H1 (cell line): ENCODE measurements at regions not wholly inside any gene's neighbourhood (a gene's known extent, or its start where the extent isn't known, plus 50 kb on each side); places are given as distances from the start of the nearest gene placed in this dataset.
"Not testable (repeated sequence)": the region's sequence is repeated elsewhere in the genome, so short reads cannot be mapped to it uniquely, and the experiment has no call there.

Source experiments
- CTCF ChIA-PET: fragments of 300-600 bp; sonication (Branson Sonifier 250); formaldehyde crosslinking; loops from one replicate; lab custom pipeline; 2021; ENCODE audit not compliant: partially characterized antibody; lab: Charles Lee
- POLR2A ChIA-PET: fragments of 300-600 bp; sonication (Branson Sonifier 250); formaldehyde crosslinking; loops from one replicate; lab custom pipeline; 2021; ENCODE audit warnings: inconsistent platforms; ENCODE audit not compliant: partially characterized antibody; lab: Charles Lee
- DNase-seq, 2 experiments: peaks; one replicate each; pipeline versions ENCODE4 v3.0.0 to v3.0.0-alpha.2; 2010 to 2022; ENCODE audit warnings: low spot score in 2 of 2, low read depth in 1 of 2, mixed read lengths in 1 of 2
- FAIRE-seq: peaks from 2 replicates; lab custom pipeline; 2011; peaks lifted over from hg19 to GRCh38; lab: Jason Lieb, UNC
- H2AFZ ChIP-seq: 2 replicates; pipeline ENCODE4 v1.8.1; 2012; ENCODE audit warnings: low read length, inconsistent platforms
- H2AK5ac ChIP-seq: 2 replicates; pipeline ENCODE4 v1.6.1; 2013; ENCODE audit warnings: low read depth, low read length
- H2BK120ac ChIP-seq: replicated peaks from 2 replicates; pipeline ENCODE3; 2013; ENCODE audit warnings: low read depth, low read length, inconsistent platforms
- H2BK12ac ChIP-seq: 2 replicates; pipeline ENCODE4 v1.6.1; 2013; ENCODE audit warnings: low read depth, low read length
- H2BK15ac ChIP-seq: 2 replicates; pipeline ENCODE4 v1.6.1; 2013; ENCODE audit warnings: low read length
- H2BK20ac ChIP-seq: 2 replicates; pipeline ENCODE4 v1.6.1; 2013; ENCODE audit warnings: low read length
- H2BK5ac ChIP-seq: 2 replicates; pipeline ENCODE4 v1.6.1; 2013; ENCODE audit warnings: low read depth, low read length
- H3K14ac ChIP-seq: 2 replicates; pipeline ENCODE4 v1.6.1; 2013; ENCODE audit warnings: inconsistent platforms; ENCODE audit not compliant: insufficient read length
- H3K18ac ChIP-seq: 2 replicates; pipeline ENCODE4 v1.6.1; 2013; ENCODE audit warnings: low read length; ENCODE audit errors: extremely low read depth
- H3K23ac ChIP-seq: 2 replicates; pipeline ENCODE4 v1.6.1; 2013; ENCODE audit warnings: inconsistent platforms; ENCODE audit not compliant: insufficient read length
- H3K23me2 ChIP-seq: 2 replicates; pipeline ENCODE4 v1.6.1; 2013; ENCODE audit warnings: low read depth, low read length
- H3K27ac ChIP-seq: 2 replicates; pipeline ENCODE4 v1.6.1; 2011; ENCODE audit warnings: low read depth, low read length, inconsistent platforms
- H3K27me3 ChIP-seq, 4 experiments: replicated peaks in 1 of 4; 1 replicate in 1 of 4; 2 replicates in 3 of 4; pipeline versions ENCODE4 v1.6.1 to v1.8.1; 2011 to 2013; ENCODE audit warnings: low read length in 3 of 4, mild to moderate bottlenecking in 3 of 4, inconsistent platforms in 2 of 4, mixed read lengths in 2 of 4, moderate library complexity in 1 of 4; ENCODE audit not compliant: control insufficient read depth in 3 of 4, insufficient read depth in 3 of 4; ENCODE audit errors: extremely low read depth in 1 of 4
- H3K36me3 ChIP-seq, 4 experiments: 2 replicates each; pipeline versions ENCODE4 v1.6.1 to v1.8.1; 2011 to 2013; ENCODE audit warnings: mild to moderate bottlenecking in 4 of 4, low read length in 3 of 4, moderate library complexity in 2 of 4, control low read depth in 1 of 4, inconsistent platforms in 1 of 4; ENCODE audit not compliant: insufficient read depth in 4 of 4, control insufficient read depth in 2 of 4
- H3K4ac ChIP-seq: replicated peaks from 2 replicates; pipeline ENCODE3; 2013; ENCODE audit warnings: low read length, low read depth, mixed read lengths, inconsistent platforms; ENCODE audit not compliant: insufficient read length
- H3K4me1 ChIP-seq, 4 experiments: replicated peaks in 1 of 4; 1 replicate in 1 of 4; 2 replicates in 3 of 4; pipeline versions ENCODE4 v1.6.1 to v1.8.1; 2011 to 2013; ENCODE audit warnings: low read length in 3 of 4, inconsistent platforms in 2 of 4, mixed read lengths in 1 of 4; ENCODE audit not compliant: insufficient read depth in 4 of 4, control insufficient read depth in 3 of 4
- H3K4me2 ChIP-seq, 2 experiments: 2 replicates each; pipeline versions ENCODE4 v1.6.1 to v1.8.1; 2011 to 2013; ENCODE audit warnings: low read depth in 2 of 2, low read length in 2 of 2, control low read depth in 1 of 2, inconsistent platforms in 1 of 2, mild to moderate bottlenecking in 1 of 2; ENCODE audit not compliant: insufficient read depth in 1 of 2
- H3K4me3 ChIP-seq, 4 experiments: fragments of 200-600, 300-600 bp in 1 of 4; sonication (generic), shearing (Covaris generic), sonication (Bioruptor Twin) in 1 of 4; 2 replicates each; pipeline versions ENCODE4 v1.5.1 to v1.8.1; 2011 to 2016; ENCODE audit warnings: low read length in 4 of 4, low read depth in 3 of 4, control low read depth in 2 of 4, inconsistent platforms in 2 of 4, mild to moderate bottlenecking in 2 of 4, mixed read lengths in 1 of 4, moderate library complexity in 1 of 4; ENCODE audit not compliant: insufficient read depth in 2 of 4; ENCODE audit errors: extremely low read depth in 1 of 4
- H3K56ac ChIP-seq: replicated peaks from 2 replicates; pipeline ENCODE3; 2013; ENCODE audit warnings: low read depth, mild to moderate bottlenecking, mixed read lengths, low read length, inconsistent platforms; ENCODE audit not compliant: insufficient read length
- H3K79me1 ChIP-seq: 2 replicates; pipeline ENCODE4 v1.6.1; 2013; ENCODE audit warnings: low read depth, low read length, control low read depth
- H3K79me2 ChIP-seq, 2 experiments: 2 replicates each; pipeline versions ENCODE4 v1.6.1 to v1.8.1; 2012 to 2013; ENCODE audit warnings: low read length in 2 of 2, mild to moderate bottlenecking in 2 of 2, inconsistent platforms in 1 of 2; ENCODE audit not compliant: insufficient read depth in 2 of 2, control insufficient read depth in 1 of 2
- H3K9ac ChIP-seq, 4 experiments: replicated peaks in 1 of 4; 1 replicate in 1 of 4; 2 replicates in 3 of 4; pipeline versions ENCODE4 v1.6.1 to v1.8.1; 2011 to 2013; ENCODE audit warnings: low read depth in 3 of 4, low read length in 3 of 4, control low read depth in 2 of 4, mild to moderate bottlenecking in 2 of 4, moderate library complexity in 2 of 4, inconsistent platforms in 1 of 4; ENCODE audit errors: extremely low read depth in 1 of 4
- H3K9me3 ChIP-seq, 2 experiments: 2 replicates each; pipeline versions ENCODE4 v1.6.1 to v1.8.1; 2012 to 2013; ENCODE audit warnings: mild to moderate bottlenecking in 2 of 2, moderate library complexity in 2 of 2, control low read depth in 1 of 2, inconsistent platforms in 1 of 2, low read depth in 1 of 2, low read length in 1 of 2, mixed read lengths in 1 of 2; ENCODE audit not compliant: insufficient read depth in 2 of 2
- H4K20me1 ChIP-seq, 2 experiments: replicated peaks in 1 of 2; 2 replicates each; pipeline versions ENCODE3 to v1.8.1; 2011 to 2013; ENCODE audit warnings: inconsistent platforms in 2 of 2, low read length in 2 of 2, mild to moderate bottlenecking in 1 of 2; ENCODE audit not compliant: insufficient read depth in 2 of 2, control insufficient read depth in 1 of 2
- H4K5ac ChIP-seq: 2 replicates; pipeline ENCODE4 v1.6.1; 2013; ENCODE audit warnings: low read length, low read depth, mixed read lengths, inconsistent platforms; ENCODE audit not compliant: insufficient read length
- H4K8ac ChIP-seq: 2 replicates; pipeline ENCODE4 v1.8.0; 2013; ENCODE audit warnings: mild to moderate bottlenecking, moderate library complexity, low read length, inconsistent platforms; ENCODE audit not compliant: insufficient read depth; ENCODE audit errors: extremely low read depth
- H4K91ac ChIP-seq: replicated peaks from 2 replicates; pipeline ENCODE3; 2013; ENCODE audit warnings: low read length, mixed read lengths, inconsistent platforms; ENCODE audit not compliant: insufficient read length
- WGBS, 2 experiments: shearing (Covaris generic) in 1 of 2; methylation state at CpG; one replicate each; pipeline versions ENCODE4 v1.1.6 to v1.1.7; 2013 to 2015; ENCODE audit warnings: low lambda C conversion rate in 2 of 2, mixed read lengths in 2 of 2, inconsistent platforms in 1 of 2, low coverage in 1 of 2, missing lambda C conversion rate in 1 of 2; ENCODE audit not compliant: insufficient replicate concordance in 2 of 2, insufficient coverage in 1 of 2, insufficient read length in 1 of 2; ENCODE audit errors: extremely low coverage in 1 of 2, missing lambda C conversion rate in 1 of 2; 5-methylcytosine and 5-hydroxymethylcytosine counted together

DNA sequence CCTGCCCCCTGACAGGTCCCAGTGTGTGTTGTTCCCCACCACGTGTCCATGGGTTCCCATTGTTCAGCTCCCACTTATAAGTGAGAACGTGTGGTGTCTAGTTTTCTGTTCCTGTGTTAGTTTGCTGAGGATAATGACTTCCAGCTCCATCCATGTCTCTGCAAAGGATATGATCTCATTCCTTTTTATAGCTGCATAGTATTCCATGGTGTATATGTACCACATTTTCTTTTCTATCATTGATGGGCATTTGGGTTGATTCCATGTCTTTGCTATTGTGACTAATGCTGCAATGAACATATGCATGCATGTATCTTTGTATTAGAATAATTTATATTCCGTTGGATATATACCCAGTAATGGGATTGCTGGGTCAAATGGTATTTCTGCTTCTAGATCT is 108.0 kb upstream of the KCNK1 start:
- POLR2A ChIA-PET: not testable (repeated sequence)

More for the DNA sequence above, 108.0 kb upstream of the KCNK1 start:
- H3K23ac ChIP-seq, H3K56ac ChIP-seq, H2BK15ac ChIP-seq, H3K4me3 ChIP-seq, H3K14ac ChIP-seq, H3K27ac ChIP-seq, H2BK5ac ChIP-seq, FAIRE-seq, H2BK120ac ChIP-seq, H3K9me3 ChIP-seq, CTCF ChIA-PET, H3K18ac ChIP-seq, H3K4ac ChIP-seq, H3K4me1 ChIP-seq, H3K79me2 ChIP-seq, H4K91ac ChIP-seq, H4K20me1 ChIP-seq, H3K4me2 ChIP-seq, H3K23me2 ChIP-seq, H2AK5ac ChIP-seq, H3K9ac ChIP-seq, H2BK20ac ChIP-seq, H2BK12ac ChIP-seq, H3K27me3 ChIP-seq, H3K36me3 ChIP-seq, H4K8ac ChIP-seq, H3K79me1 ChIP-seq, H4K5ac ChIP-seq, DNase-seq, H2AFZ ChIP-seq: not testable (repeated sequence)
- 96% methylated on average over 3 of the region's 3 CpGs; no CpG with 5 or more reads in 1 of the 2 experiments for whole genome bisulfite sequencing, 2 experiments
